Brain microvascular endothelial cell (primary cell): ENCODE measurements at regions not wholly inside any gene's neighbourhood (a gene's known extent, or its start where the extent isn't known, plus 50 kb on each side); places are given as distances from the start of the nearest gene placed in this dataset.

Experiments used
- DNase-seq: peaks from one replicate; pipeline ENCODE4 v3.0.0-alpha.2; 2020
- H3K27ac ChIP-seq: fragments of 250-450 bp; sonication (Bioruptor Pico); 2 replicates; pipeline ENCODE4 v1.5.1; 2020; ENCODE audit warnings: mild to moderate bottlenecking, moderate library complexity
- H3K27me3 ChIP-seq: fragments of 250-450 bp; sonication (Bioruptor Pico); replicated peaks from 2 replicates; pipeline ENCODE4 v1.5.1; 2020; ENCODE audit warnings: mild to moderate bottlenecking
- H3K36me3 ChIP-seq: fragments of 250-450 bp; sonication (Bioruptor Pico); replicated peaks from 2 replicates; pipeline ENCODE4 v1.5.1; 2020; ENCODE audit warnings: mild to moderate bottlenecking
- H3K4me3 ChIP-seq: 2 replicates; pipeline ENCODE4 v1.5.1; 2011; ENCODE audit warnings: low read depth, mild to moderate bottlenecking, control low read depth, low read length, moderate library complexity
- in situ Hi-C: cut with HindIII; loops from 2 replicates; pipeline ENCODE4 v1.10.0; 2017; ENCODE audit warnings: low sequenced_read_pairs, low pct_ligation_motif_present
- TF ChIP-seq, protein P1 (sequence below): IDR thresholded peaks from 2 replicates; pipeline ENCODE4 v1.5.1; 2011; ENCODE audit warnings: low read depth, mild to moderate bottlenecking, moderate library complexity, low read length, control low read depth, inconsistent platforms; ENCODE audit errors: missing control alignments

DNA sequence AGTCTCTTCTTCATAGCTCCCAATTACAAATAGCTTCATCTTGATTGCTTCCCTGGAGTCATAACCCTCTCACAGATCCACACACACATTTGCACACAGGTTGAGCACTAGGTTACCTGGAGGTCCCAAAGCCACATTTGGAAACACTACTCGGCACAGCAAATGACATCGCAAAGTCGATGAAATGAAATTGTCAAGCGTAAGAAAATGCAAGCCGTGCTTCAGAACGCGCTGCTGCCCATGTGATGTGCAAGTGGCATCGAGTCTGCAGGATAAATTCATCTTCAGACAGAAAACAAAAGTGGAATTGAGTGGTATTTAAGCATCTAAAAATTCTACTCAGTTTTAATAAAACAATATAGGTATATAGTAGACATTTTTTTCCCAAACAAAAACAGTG is 298.0 kb downstream of the TFAP2C start:
- no peak overlapping the region for H3K27ac ChIP-seq
- H3K36me3 ChIP-seq, result no peaks in the 10 kb centered on the region
- H3K27me3 ChIP-seq, result peaks cover 69% of the 10 kb centered on the region
- in situ Hi-C loops, result no loop called here
- no peak overlapping the region for H3K4me3 ChIP-seq
- DNase-seq, result no peak
- TF ChIP-seq, protein P1, sequence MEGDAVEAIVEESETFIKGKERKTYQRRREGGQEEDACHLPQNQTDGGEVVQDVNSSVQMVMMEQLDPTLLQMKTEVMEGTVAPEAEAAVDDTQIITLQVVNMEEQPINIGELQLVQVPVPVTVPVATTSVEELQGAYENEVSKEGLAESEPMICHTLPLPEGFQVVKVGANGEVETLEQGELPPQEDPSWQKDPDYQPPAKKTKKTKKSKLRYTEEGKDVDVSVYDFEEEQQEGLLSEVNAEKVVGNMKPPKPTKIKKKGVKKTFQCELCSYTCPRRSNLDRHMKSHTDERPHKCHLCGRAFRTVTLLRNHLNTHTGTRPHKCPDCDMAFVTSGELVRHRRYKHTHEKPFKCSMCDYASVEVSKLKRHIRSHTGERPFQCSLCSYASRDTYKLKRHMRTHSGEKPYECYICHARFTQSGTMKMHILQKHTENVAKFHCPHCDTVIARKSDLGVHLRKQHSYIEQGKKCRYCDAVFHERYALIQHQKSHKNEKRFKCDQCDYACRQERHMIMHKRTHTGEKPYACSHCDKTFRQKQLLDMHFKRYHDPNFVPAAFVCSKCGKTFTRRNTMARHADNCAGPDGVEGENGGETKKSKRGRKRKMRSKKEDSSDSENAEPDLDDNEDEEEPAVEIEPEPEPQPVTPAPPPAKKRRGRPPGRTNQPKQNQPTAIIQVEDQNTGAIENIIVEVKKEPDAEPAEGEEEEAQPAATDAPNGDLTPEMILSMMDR, result no peak

DNA sequence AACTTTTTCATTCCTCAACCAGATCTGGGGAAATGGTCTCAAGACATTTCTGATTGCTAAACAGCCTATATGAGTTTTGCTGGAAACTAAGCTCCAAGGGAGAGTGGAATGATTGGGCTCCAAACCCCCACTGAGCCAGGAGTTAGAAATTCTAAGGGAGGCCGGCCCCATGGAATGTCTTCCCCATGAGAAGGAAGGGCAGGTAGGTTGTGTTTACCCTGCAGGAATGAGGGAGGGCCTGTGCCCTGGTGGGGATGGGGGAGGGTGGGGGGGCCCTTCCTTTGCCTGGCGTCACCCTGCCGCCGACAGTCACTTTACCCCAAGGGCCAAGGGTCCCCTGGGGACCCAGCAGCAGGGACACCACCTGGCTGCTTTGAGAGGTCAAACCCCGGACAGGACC is 298.9 kb downstream of the TFAP2C start:
- in situ Hi-C loops, result no loop called here
- Histone ChIP-seq H3K36me3 (no peaks in the 10 kb centered on the region), H3K4me3 (no peak overlapping the region), H3K27me3 (peaks cover 64% of the 10 kb centered on the region), H3K27ac (no peak overlapping the region)
- DNase-seq, result no peak
- TF ChIP-seq, protein P1, result no peak

GRCh38 chr20:56929606-56930005 is 300.5 kb downstream of the TFAP2C start:
- no peaks in the 10 kb centered on the region for H3K36me3 ChIP-seq
- TF ChIP-seq, protein P1, result no peak
- in situ Hi-C loops, result no loop called here
- H3K4me3 ChIP-seq, result no peak overlapping the region
- peaks cover 49% of the 10 kb centered on the region for H3K27me3 ChIP-seq
- no peak overlapping the region for H3K27ac ChIP-seq
- no peak for DNase-seq

DNA sequence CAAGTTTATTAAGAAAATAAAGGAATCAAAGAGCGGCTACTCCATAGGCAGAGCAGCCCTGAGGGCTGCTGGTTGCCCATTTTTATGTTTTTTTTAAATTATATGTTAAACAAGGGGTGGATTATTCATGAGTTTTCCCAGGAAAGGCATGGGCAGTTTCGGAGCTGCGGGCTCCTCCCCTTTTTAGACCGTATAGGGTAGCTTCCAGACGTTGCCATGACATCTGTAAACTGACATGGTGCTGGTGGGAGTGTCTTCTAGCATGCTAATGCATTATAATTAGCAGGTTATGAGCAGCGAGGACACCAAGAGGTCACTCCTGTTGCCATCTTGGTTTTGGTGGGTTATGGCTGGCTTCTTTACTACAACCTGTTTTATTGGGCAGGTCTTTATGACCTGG is 301.8 kb downstream of the TFAP2C start:
- DNase-seq, result no peak
- Histone ChIP-seq H3K36me3 (no peaks in the 10 kb centered on the region), H3K27me3 (peaks cover 36% of the 10 kb centered on the region), H3K4me3 (no peak overlapping the region), H3K27ac (no peak overlapping the region)
- TF ChIP-seq, protein P1, result no peak
- in situ Hi-C loops, result no loop called here

DNA sequence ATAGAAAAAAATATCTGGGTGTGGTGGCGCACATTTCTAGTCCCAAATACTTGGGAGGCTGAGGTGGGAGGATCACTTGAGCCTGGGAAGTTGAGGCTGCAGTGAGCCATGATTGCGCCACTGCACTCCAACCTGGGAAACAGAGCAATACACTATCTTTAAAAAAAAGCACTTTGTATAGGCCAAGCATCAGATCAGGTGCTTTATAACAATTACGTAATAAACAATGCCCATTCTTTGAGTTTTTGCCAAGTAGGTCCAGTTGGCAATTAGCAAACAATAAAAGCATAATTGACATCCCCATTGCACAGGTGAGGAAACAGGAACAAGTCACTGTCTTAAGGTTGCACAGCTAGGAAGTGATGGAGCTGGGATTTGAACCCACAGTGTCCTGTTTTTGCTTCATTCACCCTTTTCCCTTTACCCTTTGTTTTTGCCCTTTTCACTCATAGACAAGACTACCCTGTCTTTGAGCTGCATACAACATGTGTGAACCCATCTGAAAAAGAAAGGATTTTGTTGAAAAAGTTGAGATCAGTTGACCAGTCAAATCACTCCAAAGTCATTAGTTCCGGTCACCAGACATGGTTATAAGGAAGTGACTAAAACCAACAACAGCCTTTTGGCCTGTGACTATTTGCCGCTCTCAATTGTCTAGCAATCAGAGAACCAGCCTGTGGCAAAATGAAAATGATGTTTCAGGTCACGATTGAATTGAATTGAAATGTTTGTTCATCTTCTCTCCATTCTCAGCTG is 303.6 kb downstream of the TFAP2C start:
- DNase-seq, result no peak
- TF ChIP-seq, protein P1, result no peak
- in situ Hi-C loops, result no loop called here
- H3K4me3 ChIP-seq, result no peak overlapping the region
- H3K36me3 ChIP-seq, result no peaks in the 10 kb centered on the region
- H3K27me3 ChIP-seq, result peaks cover 20% of the 10 kb centered on the region
- no peak overlapping the region for H3K27ac ChIP-seq

DNA sequence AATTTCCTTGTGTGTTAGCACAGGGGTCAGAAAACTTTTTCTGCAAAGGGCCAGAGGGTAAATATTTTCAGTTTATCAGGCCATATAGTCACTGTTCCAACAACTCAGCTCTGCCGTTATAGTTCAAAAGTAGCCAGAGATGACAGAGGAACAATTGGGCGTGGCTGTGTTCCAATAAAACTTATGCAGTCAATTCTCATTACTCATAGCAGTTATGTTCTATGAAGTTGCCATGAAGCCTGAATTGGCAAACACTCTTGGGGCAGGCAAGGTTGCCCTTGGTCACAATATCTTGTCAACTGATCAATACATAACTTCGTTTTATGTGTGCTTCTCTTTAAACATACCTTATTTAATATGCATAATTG is 304.2 kb downstream of the TFAP2C start:
- Histone ChIP-seq H3K27ac (no peak overlapping the region), H3K4me3 (no peak overlapping the region)
- in situ Hi-C loops, result no loop called here

More for the DNA sequence above, 304.2 kb downstream of the TFAP2C start:
- TF ChIP-seq, protein P1, result no peak
- Histone ChIP-seq H3K27me3 (peaks cover 18% of the 10 kb centered on the region), H3K36me3 (no peaks in the 10 kb centered on the region)
- no peak for DNase-seq
